Esophagus squamous epithelium (tissue), 5 donors: ENCODE measurements at regions not wholly inside any gene's neighbourhood (a gene's known extent, or its start where the extent isn't known, plus 50 kb on each side); places are given as distances from the start of the nearest gene placed in this dataset.
"Not testable (repeated sequence)": the region's sequence is repeated elsewhere in the genome, so short reads cannot be mapped to it uniquely, and the experiment has no call there.

Source experiments
- DNase-seq: peaks from one replicate; lab custom pipeline; 2025; lab: John Stamatoyannopoulos, UW
- H3K27ac ChIP-seq, 4 donors: fragments of 200-600 bp; sonication (generic); one replicate each; pipeline ENCODE4 v1.5.1; 2016 to 2019; ENCODE audit warnings: mild to moderate bottlenecking in 1 of 4
- H3K27me3 ChIP-seq, 4 donors: fragments of 200-600 bp; sonication (generic); 1 replicate in 3 of 4; 2 replicates in 1 of 4; pipeline versions ENCODE4 v1.5.1 to v1.6.0; 2017 to 2021; ENCODE audit warnings: antibody characterized with exemption in 1 of 4
- H3K36me3 ChIP-seq, 3 donors: fragments of 200-600 bp; sonication (generic); one replicate each; pipeline ENCODE4 v1.5.1; 2016 to 2019
- H3K4me1 ChIP-seq, 3 donors: fragments of 200-600 bp; sonication (generic); one replicate each; pipeline ENCODE4 v1.5.1; 2017 to 2019
- H3K4me3 ChIP-seq, 4 donors: fragments of 200-600 bp; sonication (generic); 1 replicate in 3 of 4; 2 replicates in 1 of 4; pipeline ENCODE4 v1.5.1; 2016 to 2019; ENCODE audit warnings: mild to moderate bottlenecking in 2 of 4, moderate library complexity in 1 of 4
- H3K9me3 ChIP-seq, 3 donors: fragments of 200-600 bp; sonication (generic); one replicate each; pipeline ENCODE4 v1.5.1; 2016 to 2019
- CTCF ChIP-seq, 6 experiments: fragments of 450-650 bp in 4 of 6; fragments of 200-600 bp in 2 of 6; sonication (generic) in 2 of 6; IDR thresholded peaks; one replicate each; pipeline ENCODE4 v1.5.1; 2016 to 2019; ENCODE audit warnings: antibody characterized with exemption in 6 of 6, mild to moderate bottlenecking in 4 of 6, moderate library complexity in 4 of 6
- POLR2A ChIP-seq, 4 donors: fragments of 450-650 bp; IDR thresholded peaks; one replicate each; pipeline ENCODE4 v1.6.1; 2017; ENCODE audit warnings: antibody characterized with exemption in 4 of 4, mild to moderate bottlenecking in 4 of 4, moderate library complexity in 3 of 4
- WGBS, 2 donors: methylation state at CpG; one replicate each; pipeline ENCODE4 v1.1.5; 2018; 5-methylcytosine and 5-hydroxymethylcytosine counted together
- intact Hi-C: fragments of 100-400 bp; cut with DNase I; formaldehyde crosslinking; loops from one replicate; pipeline ENCODE4 v1.15.0; 2022
- donor health status: DM: yes; HTN: yes; CAD: no.

GRCh38 chr10:61018146-61018545 lies 74.2 kb upstream of the RHOBTB1 start:
- TF ChIP-seq POLR2A (IDR thresholded peaks at IDR 0.05): no peak
- TF ChIP-seq CTCF (IDR thresholded peaks at IDR 0.05): no peak
- no peak overlapping the region for H3K4me3 ChIP-seq
- H3K27ac ChIP-seq: no peak overlapping the region
- no peaks in the 10 kb centered on the region for H3K4me1 ChIP-seq
- DNase-seq: no peak
- H3K9me3 ChIP-seq: no peaks in the 10 kb centered on the region
- H3K36me3 ChIP-seq: no peaks in the 10 kb centered on the region
- no peaks in the 10 kb centered on the region for H3K27me3 ChIP-seq
- intact Hi-C loops: no loop called here

- H3K4me1 ChIP-seq: no peaks in the 10 kb centered on the region
- no peak for TF ChIP-seq CTCF (IDR thresholded peaks at IDR 0.05)
- no peak for TF ChIP-seq POLR2A (IDR thresholded peaks at IDR 0.05)
- DNase-seq: no peak
- H3K36me3 ChIP-seq: no peaks in the 10 kb centered on the region
- H3K4me3 ChIP-seq: no peak overlapping the region
- H3K27me3 ChIP-seq: no peaks in the 10 kb centered on the region
- 74 to 95% methylated on average over 1 of the region's 1 CpG for WGBS, 2 donors
- no peak overlapping the region for H3K27ac ChIP-seq
- intact Hi-C loops: no loop called here
- no peaks in the 10 kb centered on the region for H3K9me3 ChIP-seq
These were observed 72.6 kb upstream of the RHOBTB1 start for GRCh38 chr10:61016630-61017029.

GRCh38 chr10:61016007-61016406 lies 72.0 kb upstream of the RHOBTB1 start:
- intact Hi-C loops: no loop called here
- Histone ChIP-seq H3K4me3 (no peak overlapping the region), H3K27me3 (no peaks in the 10 kb centered on the region), H3K9me3 (no peaks in the 10 kb centered on the region), H3K36me3 (no peaks in the 10 kb centered on the region), H3K27ac (no peak overlapping the region), H3K4me1 (no peaks in the 10 kb centered on the region)
- TF ChIP-seq POLR2A (IDR thresholded peaks at IDR 0.05) (no peak), CTCF (IDR thresholded peaks at IDR 0.05) (no peak)
- WGBS, 2 donors: 52 to 64% methylated on average over 2 of the region's 2 CpGs
- DNase-seq: no peak

- Histone ChIP-seq H3K27ac (no peak overlapping the region), H3K4me1 (no peaks in the 10 kb centered on the region), H3K9me3 (no peaks in the 10 kb centered on the region), H3K4me3 (no peak overlapping the region), H3K27me3 (no peaks in the 10 kb centered on the region), H3K36me3 (no peaks in the 10 kb centered on the region)
- DNase-seq: no peak
- WGBS, 2 donors: 58 to 73% methylated on average over 1 of the region's 1 CpG
- intact Hi-C loops: no loop called here
- TF ChIP-seq CTCF (IDR thresholded peaks at IDR 0.05) (no peak), POLR2A (IDR thresholded peaks at IDR 0.05) (no peak)
These were observed 66.9 kb upstream of the RHOBTB1 start for GRCh38 chr10:61010863-61011262.

GRCh38 chr10:61003069-61003468 lies 59.1 kb upstream of the RHOBTB1 start:
- H3K27ac ChIP-seq, H3K9me3 ChIP-seq, DNase-seq, H3K4me3 ChIP-seq, H3K36me3 ChIP-seq, intact Hi-C loops: not testable (repeated sequence)
- H3K27me3 ChIP-seq: peaks cover 0 to 25% (median 0%) of the 10 kb centered on the region in 4 donors
- WGBS, 2 donors: 95 to 96% methylated on average over 3 of the region's 3 CpGs
- H3K4me1 ChIP-seq: peaks cover 3 to 21% (median 9%) of the 10 kb centered on the region in 3 donors

GRCh38 chr10:61001731-61002122 lies 57.7 kb upstream of the RHOBTB1 start:
- Histone ChIP-seq H3K9me3 (no peaks in the 10 kb centered on the region), H3K4me3 (peak overlapping the region; percentile 32 to 66 (median 42)), H3K27me3 (peaks cover 0 to 25% (median 0%) of the 10 kb centered on the region in 4 donors), H3K27ac (no peak overlapping the region), H3K36me3 (no peaks in the 10 kb centered on the region), H3K4me1 (peaks cover 3 to 21% (median 9%) of the 10 kb centered on the region in 3 donors)
- no peak for DNase-seq
- WGBS, 2 donors: 41 to 64% methylated on average over 6 to 13 of the region's 18 CpGs
- TF ChIP-seq CTCF (IDR thresholded peaks at IDR 0.05) (no peak), POLR2A (IDR thresholded peaks at IDR 0.05) (no peak)
- intact Hi-C loops: no loop called here
